ENCODE measurements at regions not wholly inside any gene's neighbourhood (a gene's known extent, or its start where the extent isn't known, plus 50 kb on each side); places are given as distances from the start of the nearest gene placed in this dataset.

DNA sequence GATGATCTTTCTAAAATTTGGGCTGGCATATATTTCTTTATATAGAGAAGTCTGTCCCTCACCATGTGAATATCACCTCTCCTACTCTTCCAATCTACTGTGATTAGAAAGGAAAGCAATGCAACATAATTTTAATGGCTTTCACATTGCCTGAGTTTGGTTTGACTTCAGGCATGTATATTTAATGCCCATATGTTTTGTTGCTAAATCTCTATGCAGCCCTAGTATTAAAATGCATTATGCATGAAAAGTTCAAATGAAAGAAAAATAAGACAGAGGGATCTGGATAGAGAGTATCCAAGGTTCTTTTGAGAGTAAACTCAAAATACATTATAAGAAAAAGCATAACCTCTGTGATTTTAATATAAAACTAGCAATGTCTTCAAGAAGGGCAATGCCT lies 518.3 kb downstream of the PRR16 start:
- TF ChIP-seq, protein P1, sequence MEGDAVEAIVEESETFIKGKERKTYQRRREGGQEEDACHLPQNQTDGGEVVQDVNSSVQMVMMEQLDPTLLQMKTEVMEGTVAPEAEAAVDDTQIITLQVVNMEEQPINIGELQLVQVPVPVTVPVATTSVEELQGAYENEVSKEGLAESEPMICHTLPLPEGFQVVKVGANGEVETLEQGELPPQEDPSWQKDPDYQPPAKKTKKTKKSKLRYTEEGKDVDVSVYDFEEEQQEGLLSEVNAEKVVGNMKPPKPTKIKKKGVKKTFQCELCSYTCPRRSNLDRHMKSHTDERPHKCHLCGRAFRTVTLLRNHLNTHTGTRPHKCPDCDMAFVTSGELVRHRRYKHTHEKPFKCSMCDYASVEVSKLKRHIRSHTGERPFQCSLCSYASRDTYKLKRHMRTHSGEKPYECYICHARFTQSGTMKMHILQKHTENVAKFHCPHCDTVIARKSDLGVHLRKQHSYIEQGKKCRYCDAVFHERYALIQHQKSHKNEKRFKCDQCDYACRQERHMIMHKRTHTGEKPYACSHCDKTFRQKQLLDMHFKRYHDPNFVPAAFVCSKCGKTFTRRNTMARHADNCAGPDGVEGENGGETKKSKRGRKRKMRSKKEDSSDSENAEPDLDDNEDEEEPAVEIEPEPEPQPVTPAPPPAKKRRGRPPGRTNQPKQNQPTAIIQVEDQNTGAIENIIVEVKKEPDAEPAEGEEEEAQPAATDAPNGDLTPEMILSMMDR (IDR thresholded peaks at IDR 0.05): no peak
- TF ChIP-seq POLR2A (IDR thresholded peaks at IDR 0.05): no peak
- TF ChIP-seq POLR2AphosphoS5 (IDR thresholded peaks at IDR 0.05): no peak
- no peak for TF ChIP-seq EP300 (IDR thresholded peaks at IDR 0.05)
